Prostate gland (tissue), 2 donors: ENCODE measurements at regions not wholly inside any gene's neighbourhood (a gene's known extent, or its start where the extent isn't known, plus 50 kb on each side); places are given as distances from the start of the nearest gene placed in this dataset.
"Not testable (repeated sequence)": the region's sequence is repeated elsewhere in the genome, so short reads cannot be mapped to it uniquely, and the experiment has no call there.

Source experiments
- DNase-seq: peaks from one replicate; pipeline ENCODE4 v3.0.0-alpha.2; 2019; ENCODE audit warnings: low spot score
- H3K27ac ChIP-seq, 2 donors: fragments of 200-600 bp; sonication (generic); 2 replicates each; pipeline ENCODE4 v1.5.1; 2017 to 2019
- H3K27me3 ChIP-seq: fragments of 200-600 bp; sonication (generic); replicated peaks from 2 replicates; pipeline ENCODE4 v1.5.1; 2019; ENCODE audit not compliant: insufficient read depth
- H3K36me3 ChIP-seq, 2 donors: fragments of 200-600 bp; sonication (generic); 1 replicate in 1 of 2; 2 replicates in 1 of 2; pipeline versions ENCODE4 v1.5.1 to v1.8.1; 2017 to 2019
- H3K4me1 ChIP-seq: fragments of 200-600 bp; sonication (generic); replicated peaks from 2 replicates; pipeline ENCODE4 v1.5.1; 2019
- H3K4me3 ChIP-seq, 2 donors: fragments of 200-600 bp; sonication (generic); 2 replicates each; pipeline ENCODE4 v1.5.1; 2017 to 2019
- H3K9me3 ChIP-seq: fragments of 200-600 bp; sonication (generic); 2 replicates; pipeline ENCODE4 v1.5.1; 2017
- POLR2A ChIP-seq: fragments of 450-650 bp; IDR thresholded peaks from one replicate; pipeline ENCODE4 v1.6.1; 2016; ENCODE audit warnings: antibody characterized with exemption, mild to moderate bottlenecking
- POLR2AphosphoS5 ChIP-seq: sonication (generic); formaldehyde crosslinking; IDR thresholded peaks from one replicate; pipeline ENCODE4 v1.6.1; 2017; ENCODE audit warnings: antibody characterized with exemption
- WGBS: methylation state at CpG from one replicate; pipeline ENCODE4 v1.1.5; 2018; 5-methylcytosine and 5-hydroxymethylcytosine counted together
- intact Hi-C: fragments of 100-400 bp; cut with DNase I; formaldehyde crosslinking; loops from one replicate; pipeline ENCODE4 v1.14.2; 2022
- TF ChIP-seq, protein P1 (sequence below), 4 experiments: fragments of 200-600 bp in 2 of 4; fragments of 450-650 bp in 2 of 4; sonication (generic) in 2 of 4; IDR thresholded peaks; 1 replicate in 3 of 4; 2 replicates in 1 of 4; pipeline ENCODE4 v1.5.1; 2016 to 2019; ENCODE audit warnings: antibody characterized with exemption in 4 of 4, mild to moderate bottlenecking in 2 of 4, moderate library complexity in 2 of 4

DNA sequence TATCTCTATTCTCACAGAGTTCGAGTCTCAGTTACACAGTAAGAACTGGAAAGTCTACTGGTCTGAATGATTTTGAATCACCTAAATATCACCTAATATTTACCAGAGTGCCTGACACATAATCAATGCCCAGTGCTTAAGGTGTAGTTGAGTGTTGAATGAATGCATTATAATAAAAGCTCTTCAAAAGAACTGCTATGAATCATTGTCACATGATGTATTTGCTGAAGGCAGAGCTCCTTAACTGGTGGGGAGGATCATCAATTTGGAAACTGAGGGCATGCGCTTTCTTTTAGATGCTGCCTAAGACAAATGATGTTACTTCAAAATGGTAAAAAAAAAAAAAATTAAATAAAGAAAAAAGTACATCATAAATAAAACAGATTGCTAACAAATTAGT lies 359.4 kb upstream of the KIF2B start:
- TF ChIP-seq POLR2AphosphoS5, result no peak
- TF ChIP-seq, protein P1, sequence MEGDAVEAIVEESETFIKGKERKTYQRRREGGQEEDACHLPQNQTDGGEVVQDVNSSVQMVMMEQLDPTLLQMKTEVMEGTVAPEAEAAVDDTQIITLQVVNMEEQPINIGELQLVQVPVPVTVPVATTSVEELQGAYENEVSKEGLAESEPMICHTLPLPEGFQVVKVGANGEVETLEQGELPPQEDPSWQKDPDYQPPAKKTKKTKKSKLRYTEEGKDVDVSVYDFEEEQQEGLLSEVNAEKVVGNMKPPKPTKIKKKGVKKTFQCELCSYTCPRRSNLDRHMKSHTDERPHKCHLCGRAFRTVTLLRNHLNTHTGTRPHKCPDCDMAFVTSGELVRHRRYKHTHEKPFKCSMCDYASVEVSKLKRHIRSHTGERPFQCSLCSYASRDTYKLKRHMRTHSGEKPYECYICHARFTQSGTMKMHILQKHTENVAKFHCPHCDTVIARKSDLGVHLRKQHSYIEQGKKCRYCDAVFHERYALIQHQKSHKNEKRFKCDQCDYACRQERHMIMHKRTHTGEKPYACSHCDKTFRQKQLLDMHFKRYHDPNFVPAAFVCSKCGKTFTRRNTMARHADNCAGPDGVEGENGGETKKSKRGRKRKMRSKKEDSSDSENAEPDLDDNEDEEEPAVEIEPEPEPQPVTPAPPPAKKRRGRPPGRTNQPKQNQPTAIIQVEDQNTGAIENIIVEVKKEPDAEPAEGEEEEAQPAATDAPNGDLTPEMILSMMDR (IDR thresholded peaks at IDR 0.05), result no peak
- no peak for TF ChIP-seq POLR2A

DNA sequence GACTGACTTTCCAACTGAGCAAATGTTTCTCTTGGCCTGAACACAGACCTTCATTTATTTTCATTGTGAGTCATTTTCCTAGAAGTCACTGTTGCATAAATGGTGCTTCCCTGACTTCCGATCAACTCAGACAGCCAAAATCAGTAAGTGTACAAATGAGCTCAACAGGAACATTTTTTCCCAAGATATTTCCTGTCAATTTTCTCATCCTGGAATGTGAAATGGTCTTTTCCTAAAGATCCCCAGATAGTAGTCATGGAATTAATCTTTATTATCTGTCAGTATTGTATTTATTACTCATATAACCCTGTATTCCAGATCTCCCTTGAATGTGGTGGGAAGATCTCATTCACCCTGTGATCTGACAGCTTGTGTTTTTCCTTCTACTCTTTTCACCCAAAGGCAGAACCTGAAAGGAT lies 360.3 kb upstream of the KIF2B start:
- intact Hi-C loops, result no loop called here
- Histone ChIP-seq H3K36me3 (no peaks in the 10 kb centered on the region), H3K4me3 (no peak overlapping the region), H3K9me3 (no peaks in the 10 kb centered on the region), H3K4me1 (no peaks in the 10 kb centered on the region), H3K27ac (no peak overlapping the region), H3K27me3 (no peaks in the 10 kb centered on the region)
- WGBS, result 23% methylated on average over 1 of the region's 1 CpG
- no peak for DNase-seq
- TF ChIP-seq, protein P1 (IDR thresholded peaks at IDR 0.05), result no peak
- no peak for TF ChIP-seq POLR2A
- no peak for TF ChIP-seq POLR2AphosphoS5

More for the DNA sequence above, 359.4 kb upstream of the KIF2B start:
- 90% methylated on average over 2 of the region's 2 CpGs for WGBS
- Histone ChIP-seq H3K4me1 (no peaks in the 10 kb centered on the region), H3K36me3 (no peaks in the 10 kb centered on the region), H3K9me3 (no peaks in the 10 kb centered on the region), H3K27ac (no peak overlapping the region), H3K4me3 (no peak overlapping the region), H3K27me3 (no peaks in the 10 kb centered on the region)
- intact Hi-C loops, result no loop called here
- DNase-seq, result no peak

DNA sequence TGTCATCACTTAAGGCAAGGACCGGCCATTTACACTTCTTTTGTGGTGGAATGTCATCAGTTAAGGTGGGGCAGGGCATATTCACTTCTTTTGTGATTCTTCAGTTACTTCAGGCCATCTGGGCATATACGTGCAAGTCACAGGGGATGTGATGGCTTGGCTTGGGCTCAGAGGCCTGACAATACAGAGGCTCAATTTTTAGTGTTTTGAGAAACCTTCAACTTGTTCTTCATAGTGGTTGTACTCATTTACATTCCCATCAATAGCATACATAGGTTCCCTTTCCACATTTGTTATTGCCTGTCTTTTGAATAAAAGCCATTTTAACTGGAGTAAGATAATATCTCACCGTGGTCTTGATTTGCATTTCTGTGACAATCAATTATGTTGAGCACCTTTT lies 366.8 kb upstream of the KIF2B start:
- H3K4me1 ChIP-seq, H3K36me3 ChIP-seq, H3K4me3 ChIP-seq, intact Hi-C loops, DNase-seq, H3K27me3 ChIP-seq, H3K9me3 ChIP-seq, H3K27ac ChIP-seq: not testable (repeated sequence)
- 49% methylated on average over 2 of the region's 3 CpGs for WGBS

DNA sequence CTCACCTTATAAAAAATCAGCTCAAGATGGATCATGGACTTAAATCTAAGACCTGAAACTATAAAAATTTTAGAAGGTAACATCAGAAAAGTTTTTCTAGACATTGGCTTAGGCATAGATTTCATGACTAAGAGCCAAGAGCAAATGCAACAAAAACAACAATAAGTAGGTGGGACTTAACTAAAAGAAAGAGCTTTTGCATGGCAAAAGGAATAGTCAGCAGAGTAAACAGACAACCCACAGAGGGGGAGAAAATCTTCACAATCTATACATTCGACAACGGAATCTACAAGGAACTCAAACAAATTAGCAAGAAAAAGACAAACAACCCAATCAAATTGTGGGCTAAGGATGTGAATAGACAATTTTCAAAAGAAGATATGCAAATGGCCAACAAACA lies 368.4 kb upstream of the KIF2B start:
- H3K4me1 ChIP-seq, result no peaks in the 10 kb centered on the region
- no peak overlapping the region for H3K27ac ChIP-seq
- 22% methylated on average over 2 of the region's 2 CpGs for WGBS
- no peaks in the 10 kb centered on the region for H3K36me3 ChIP-seq
- TF ChIP-seq, protein P1 (IDR thresholded peaks at IDR 0.05), result no peak
- DNase-seq, result no peak
- H3K27me3 ChIP-seq, result no peaks in the 10 kb centered on the region
- H3K4me3 ChIP-seq, result no peak overlapping the region
- no peaks in the 10 kb centered on the region for H3K9me3 ChIP-seq
- intact Hi-C loops, result no loop called here

DNA sequence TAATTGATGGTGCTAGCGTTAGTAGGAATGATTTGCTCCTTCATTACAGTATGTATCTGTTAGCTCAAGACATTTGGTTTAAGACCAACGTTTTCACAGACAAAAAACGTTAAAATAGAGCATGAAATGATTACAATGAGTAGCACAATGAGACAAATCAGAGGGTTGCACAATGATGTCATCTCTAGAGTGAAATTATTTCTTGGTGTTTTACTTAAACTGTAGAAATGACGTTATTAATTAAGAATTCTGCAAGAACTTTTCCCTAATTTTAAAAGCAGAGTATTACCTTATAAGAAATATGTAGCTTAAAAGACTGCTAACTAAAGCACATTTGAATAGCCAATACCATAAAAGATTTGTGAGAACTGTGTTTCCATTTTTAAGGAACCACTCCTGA lies 373.4 kb upstream of the KIF2B start:
- Histone ChIP-seq H3K27ac (no peak overlapping the region), H3K27me3 (no peaks in the 10 kb centered on the region), H3K4me3 (no peak overlapping the region), H3K4me1 (no peaks in the 10 kb centered on the region), H3K36me3 (no peaks in the 10 kb centered on the region), H3K9me3 (no peaks in the 10 kb centered on the region)
- TF ChIP-seq POLR2A (no peak), POLR2AphosphoS5 (no peak)
- TF ChIP-seq, protein P1 (IDR thresholded peaks at IDR 0.05), result no peak
- DNase-seq, result no peak
- whole genome bisulfite sequencing, result 53% methylated on average over 4 of the region's 4 CpGs
- intact Hi-C loops, result no loop called here
